GM23338 (cell line): ENCODE measurements at regions not wholly inside any gene's neighbourhood (a gene's known extent, or its start where the extent isn't known, plus 50 kb on each side); places are given as distances from the start of the nearest gene placed in this dataset.

ENCODE experiments used
- CREB1 ChIP-seq: fragments of 250-450 bp; sonication (Bioruptor Pico); IDR thresholded peaks from 2 replicates; pipeline ENCODE4 v1.5.0; 2020; ENCODE audit warnings: low read depth, mild to moderate bottlenecking, moderate library complexity
- EZH2 ChIP-seq: fragments of 200-600 bp; sonication (generic); IDR thresholded peaks from one replicate; pipeline ENCODE4 v1.8.0; 2017; ENCODE audit warnings: antibody characterized with exemption, mild to moderate bottlenecking, low read depth; ENCODE audit not compliant: unreplicated experiment
- EZH2phosphoT487 ChIP-seq: fragments of 200-600 bp; sonication (generic); IDR thresholded peaks from one replicate; pipeline ENCODE4 v1.8.1; 2018; ENCODE audit warnings: antibody characterized with exemption; ENCODE audit not compliant: unreplicated experiment
- JUNB ChIP-seq: IDR thresholded peaks from one replicate; pipeline ENCODE4 v1.6.1; 2016; ENCODE audit warnings: antibody characterized with exemption; ENCODE audit not compliant: unreplicated experiment
- NANOG ChIP-seq: IDR thresholded peaks from 2 replicates; pipeline ENCODE4 v1.6.1; 2016; ENCODE audit warnings: antibody characterized with exemption, borderline replicate concordance
- POLR2AphosphoS5 ChIP-seq: IDR thresholded peaks from 2 replicates; pipeline ENCODE4 v1.6.1; 2016; ENCODE audit warnings: antibody characterized with exemption, low read depth
- STAT1 ChIP-seq: IDR thresholded peaks from one replicate; pipeline ENCODE4 v1.6.1; 2016; ENCODE audit warnings: antibody characterized with exemption; ENCODE audit not compliant: unreplicated experiment
- ZNF114 ChIP-seq: fragments of 250-450 bp; sonication (Bioruptor Pico); IDR thresholded peaks from 2 replicates; pipeline ENCODE4 v1.5.0; 2020; ENCODE audit warnings: mild to moderate bottlenecking, moderate library complexity
- ZNF331 ChIP-seq: fragments of 250-450 bp; sonication (Bioruptor Pico); IDR thresholded peaks from 2 replicates; pipeline ENCODE4 v1.5.0; 2020; ENCODE audit warnings: low read depth, mild to moderate bottlenecking, moderate library complexity
- ZNF462 ChIP-seq: fragments of 250-450 bp; sonication (Bioruptor Pico); IDR thresholded peaks from 2 replicates; pipeline ENCODE4 v1.5.0; 2020; ENCODE audit warnings: mild to moderate bottlenecking, moderate library complexity
- TF ChIP-seq, protein P1 (sequence below), 2 experiments: fragments of 200-600 bp in 1 of 2; sonication (generic) in 1 of 2; conservative IDR thresholded peaks; 2 replicates each; pipeline versions ENCODE4 v1.5.1 to v1.6.1; 2016 to 2017; ENCODE audit warnings: antibody characterized with exemption in 2 of 2, low read depth in 2 of 2, mild to moderate bottlenecking in 2 of 2, moderate library complexity in 1 of 2

DNA sequence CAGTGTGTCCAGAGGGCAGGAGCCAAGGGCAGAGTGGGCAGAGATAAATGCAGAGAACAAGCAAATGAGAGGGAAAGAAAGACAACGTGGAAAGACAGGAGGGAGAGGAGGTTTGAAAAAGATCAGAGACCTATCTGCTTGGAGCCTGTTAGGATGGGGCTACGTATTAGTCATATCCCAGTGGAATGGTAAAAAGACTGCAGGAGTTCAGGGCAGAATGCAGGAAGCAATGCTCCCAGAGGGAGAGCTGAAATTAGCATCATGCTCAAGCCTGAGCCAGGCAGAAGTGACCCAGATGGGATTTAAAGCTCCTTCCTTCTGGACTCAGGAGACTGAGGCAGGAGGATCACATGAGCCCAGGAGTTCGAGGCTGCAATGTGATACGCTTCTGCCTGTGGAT, 261.3 kb upstream of the CHRM3 start (continued):
- TF ChIP-seq ZNF462 (CRISPR knock-in tag) (no peak), STAT1 (no peak), ZNF331 (CRISPR knock-in tag) (no peak), ZNF114 (CRISPR knock-in tag) (no peak), POLR2AphosphoS5 (no peak), CREB1 (CRISPR knock-in tag) (no peak), JUNB (no peak), EZH2phosphoT487 (no peak), EZH2 (no peak), NANOG (no peak)
- TF ChIP-seq, protein P1, sequence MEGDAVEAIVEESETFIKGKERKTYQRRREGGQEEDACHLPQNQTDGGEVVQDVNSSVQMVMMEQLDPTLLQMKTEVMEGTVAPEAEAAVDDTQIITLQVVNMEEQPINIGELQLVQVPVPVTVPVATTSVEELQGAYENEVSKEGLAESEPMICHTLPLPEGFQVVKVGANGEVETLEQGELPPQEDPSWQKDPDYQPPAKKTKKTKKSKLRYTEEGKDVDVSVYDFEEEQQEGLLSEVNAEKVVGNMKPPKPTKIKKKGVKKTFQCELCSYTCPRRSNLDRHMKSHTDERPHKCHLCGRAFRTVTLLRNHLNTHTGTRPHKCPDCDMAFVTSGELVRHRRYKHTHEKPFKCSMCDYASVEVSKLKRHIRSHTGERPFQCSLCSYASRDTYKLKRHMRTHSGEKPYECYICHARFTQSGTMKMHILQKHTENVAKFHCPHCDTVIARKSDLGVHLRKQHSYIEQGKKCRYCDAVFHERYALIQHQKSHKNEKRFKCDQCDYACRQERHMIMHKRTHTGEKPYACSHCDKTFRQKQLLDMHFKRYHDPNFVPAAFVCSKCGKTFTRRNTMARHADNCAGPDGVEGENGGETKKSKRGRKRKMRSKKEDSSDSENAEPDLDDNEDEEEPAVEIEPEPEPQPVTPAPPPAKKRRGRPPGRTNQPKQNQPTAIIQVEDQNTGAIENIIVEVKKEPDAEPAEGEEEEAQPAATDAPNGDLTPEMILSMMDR (conservative IDR thresholded peaks at IDR 0.05; ENCODE audit: low read depth in 2 of 2): no peak
